ENCODE measurements at regions not wholly inside any gene's neighbourhood (a gene's known extent, or its start where the extent isn't known, plus 50 kb on each side); places are given as distances from the start of the nearest gene placed in this dataset.
A peak's percentile ranks its signal among the peaks of the same experiment; 100 is the strongest.

DNA sequence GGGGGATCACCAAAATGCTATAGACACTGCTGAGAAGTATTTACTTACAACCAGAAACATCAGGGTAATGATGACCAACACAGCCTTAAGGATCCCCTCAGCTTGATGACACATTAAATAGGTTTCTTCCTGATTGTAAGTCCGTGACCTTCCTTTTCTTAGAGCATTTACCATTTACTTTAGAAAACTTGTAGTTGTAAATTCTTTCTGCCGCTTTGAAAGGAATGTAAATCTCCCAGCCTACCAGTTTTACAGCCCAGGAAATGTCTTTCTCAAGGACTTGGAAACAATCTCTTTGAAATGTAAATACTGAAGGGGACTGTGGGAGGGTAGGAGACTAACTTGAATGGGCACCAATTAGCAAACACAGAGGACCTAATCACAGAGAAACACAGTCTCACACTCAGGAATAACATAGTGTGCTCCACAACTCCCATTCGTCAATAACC lies 278.6 kb downstream of the DSC3 start:
- Mint-ChIP-seq H3K4me1 (no peaks in the 10 kb centered on the region), H3K27ac (no peak overlapping the region), H3K9me3 (peaks cover 2% of the 10 kb centered on the region), H3K36me3 (ENCODE audit: low read depth) (no peaks in the 10 kb centered on the region), H3K4me3 (no peak overlapping the region), H3K27me3 (no peaks in the 10 kb centered on the region)
- POLR2A ChIA-PET: no interaction called here
- CTCF ChIA-PET: no interaction called here
- TF ChIP-seq, protein P1, sequence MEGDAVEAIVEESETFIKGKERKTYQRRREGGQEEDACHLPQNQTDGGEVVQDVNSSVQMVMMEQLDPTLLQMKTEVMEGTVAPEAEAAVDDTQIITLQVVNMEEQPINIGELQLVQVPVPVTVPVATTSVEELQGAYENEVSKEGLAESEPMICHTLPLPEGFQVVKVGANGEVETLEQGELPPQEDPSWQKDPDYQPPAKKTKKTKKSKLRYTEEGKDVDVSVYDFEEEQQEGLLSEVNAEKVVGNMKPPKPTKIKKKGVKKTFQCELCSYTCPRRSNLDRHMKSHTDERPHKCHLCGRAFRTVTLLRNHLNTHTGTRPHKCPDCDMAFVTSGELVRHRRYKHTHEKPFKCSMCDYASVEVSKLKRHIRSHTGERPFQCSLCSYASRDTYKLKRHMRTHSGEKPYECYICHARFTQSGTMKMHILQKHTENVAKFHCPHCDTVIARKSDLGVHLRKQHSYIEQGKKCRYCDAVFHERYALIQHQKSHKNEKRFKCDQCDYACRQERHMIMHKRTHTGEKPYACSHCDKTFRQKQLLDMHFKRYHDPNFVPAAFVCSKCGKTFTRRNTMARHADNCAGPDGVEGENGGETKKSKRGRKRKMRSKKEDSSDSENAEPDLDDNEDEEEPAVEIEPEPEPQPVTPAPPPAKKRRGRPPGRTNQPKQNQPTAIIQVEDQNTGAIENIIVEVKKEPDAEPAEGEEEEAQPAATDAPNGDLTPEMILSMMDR (IDR thresholded peaks at IDR 0.05): no peak
- intact Hi-C loops (cut with micrococcal nuclease): no loop called here
- no peak for ATAC-seq (ENCODE audit: low read depth)
- DNase-seq: no peak

DNA sequence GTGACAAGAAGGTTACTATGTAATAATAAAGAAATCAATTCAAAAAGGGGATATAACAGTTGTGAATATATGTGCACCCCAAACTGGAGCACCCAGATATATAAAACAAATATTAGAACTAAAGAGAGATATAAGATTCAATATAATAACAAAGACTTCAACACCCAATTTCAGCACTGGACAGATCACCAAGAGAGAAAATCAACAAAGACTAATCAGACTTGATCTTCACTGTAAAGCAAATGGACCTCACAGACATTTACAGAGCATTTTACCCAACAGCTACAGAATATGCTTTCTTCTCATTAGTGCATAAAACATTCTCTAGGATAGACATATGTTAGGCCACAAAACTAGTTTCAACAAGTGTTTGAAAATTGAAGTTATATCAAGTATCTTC lies 287.7 kb downstream of the DSC3 start:
- TF ChIP-seq, protein P1 (IDR thresholded peaks at IDR 0.05): no peak
- Mint-ChIP-seq H3K27ac (no peak overlapping the region), H3K4me3 (no peak overlapping the region), H3K4me1 (no peaks in the 10 kb centered on the region), H3K27me3 (no peaks in the 10 kb centered on the region), H3K36me3 (ENCODE audit: low read depth) (no peaks in the 10 kb centered on the region), H3K9me3 (peaks cover 2% of the 10 kb centered on the region)
- intact Hi-C loops (cut with micrococcal nuclease): no loop called here
- DNase-seq (no peak), ATAC-seq (ENCODE audit: low read depth) (no peak)
- POLR2A ChIA-PET: no interaction called here
- CTCF ChIA-PET: no interaction called here

DNA sequence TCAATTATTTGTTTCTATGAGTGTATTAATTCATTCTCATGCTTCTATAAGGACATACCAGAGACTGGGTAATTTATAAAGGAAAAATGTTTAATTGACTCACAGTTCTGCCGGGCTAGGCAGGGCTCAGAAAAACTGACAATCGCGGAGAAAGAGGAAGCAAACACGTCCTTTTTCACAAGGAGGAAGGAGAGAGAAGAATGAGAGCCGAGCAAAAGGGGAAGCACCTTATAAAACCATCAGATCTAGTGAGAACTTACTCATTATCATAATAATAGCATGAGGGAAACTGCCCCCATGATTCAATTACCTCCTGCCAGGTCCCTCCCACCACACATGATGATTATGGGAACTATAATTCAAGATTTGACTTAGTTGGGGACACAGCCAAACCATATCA lies 294.0 kb downstream of the DSC3 start:
- Mint-ChIP-seq H3K27ac (no peak overlapping the region), H3K9me3 (peaks cover 4% of the 10 kb centered on the region), H3K4me1 (no peaks in the 10 kb centered on the region), H3K36me3 (ENCODE audit: low read depth) (no peaks in the 10 kb centered on the region), H3K4me3 (no peak overlapping the region), H3K27me3 (no peaks in the 10 kb centered on the region)
- intact Hi-C loops (cut with micrococcal nuclease): no loop called here
- ChIA-PET POLR2A (no interaction called here), CTCF (no interaction called here)
- no peak for DNase-seq
- TF ChIP-seq, protein P1 (IDR thresholded peaks at IDR 0.05): no peak
- peak; percentile 37 for ATAC-seq (ENCODE audit: low read depth)

DNA sequence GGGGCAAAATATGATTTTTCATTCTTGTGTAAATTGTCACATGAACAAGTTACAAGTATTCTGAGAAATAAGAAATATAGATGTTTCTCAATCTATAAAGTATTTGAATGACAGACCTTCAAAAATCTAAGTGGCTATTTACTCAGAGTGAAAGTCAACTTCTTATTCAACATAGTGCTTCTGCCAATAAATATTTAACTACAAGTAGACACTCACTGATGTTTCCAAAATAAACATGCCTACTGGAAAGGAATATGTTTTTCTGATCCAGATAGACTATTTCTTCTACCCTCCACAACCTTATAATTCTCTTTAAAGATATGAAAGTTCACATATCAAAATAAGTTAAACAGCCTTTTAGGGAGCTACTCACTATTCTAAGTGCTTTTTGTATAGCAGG lies 296.3 kb downstream of the DSC3 start:
- DNase-seq: no peak
- H3K27ac Mint-ChIP-seq: no peak overlapping the region
- H3K9me3 Mint-ChIP-seq: peaks cover 7% of the 10 kb centered on the region
- CTCF ChIA-PET: no interaction called here
- H3K4me1 Mint-ChIP-seq: peaks cover 1% of the 10 kb centered on the region
- intact Hi-C loops (cut with micrococcal nuclease): no loop called here
- no peaks in the 10 kb centered on the region for H3K36me3 Mint-ChIP-seq (ENCODE audit: low read depth)
- H3K27me3 Mint-ChIP-seq: no peaks in the 10 kb centered on the region
- POLR2A ChIA-PET: no interaction called here
- TF ChIP-seq, protein P1 (IDR thresholded peaks at IDR 0.05): no peak
- ATAC-seq (ENCODE audit: low read depth): no peak
- no peak overlapping the region for H3K4me3 Mint-ChIP-seq

DNA sequence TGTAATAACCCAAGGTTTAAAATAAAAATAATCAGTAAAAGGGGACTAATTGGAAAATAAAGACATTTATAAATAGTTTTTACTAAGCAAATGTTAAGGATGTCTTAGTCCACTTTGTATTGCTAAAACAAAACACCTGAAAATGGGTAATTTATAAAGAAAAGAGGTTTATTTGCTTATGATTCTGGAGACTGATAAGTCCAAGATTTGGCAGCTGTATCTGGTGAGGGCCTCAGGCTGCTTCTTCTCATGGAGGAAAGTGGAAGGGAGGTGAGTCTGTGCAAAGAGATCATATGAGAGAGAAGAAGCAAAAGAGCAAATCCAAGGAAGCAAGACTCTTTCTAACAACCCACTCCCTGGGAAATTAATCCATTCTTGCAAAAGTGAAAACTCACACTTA lies 299.5 kb downstream of the DSC3 start:
- DNase-seq: no peak
- ChIA-PET CTCF (no interaction called here), POLR2A (no interaction called here)
- TF ChIP-seq, protein P1 (IDR thresholded peaks at IDR 0.05): no peak
- H3K9me3 Mint-ChIP-seq: peaks cover 7% of the 10 kb centered on the region
- H3K4me3 Mint-ChIP-seq: no peak overlapping the region
- H3K4me1 Mint-ChIP-seq: peaks cover 3% of the 10 kb centered on the region
- H3K27ac Mint-ChIP-seq: no peak overlapping the region
- ATAC-seq (ENCODE audit: low read depth): no peak
- H3K27me3 Mint-ChIP-seq: no peaks in the 10 kb centered on the region
- intact Hi-C loops (cut with micrococcal nuclease): no loop called here
- H3K36me3 Mint-ChIP-seq (ENCODE audit: low read depth): no peaks in the 10 kb centered on the region
